NCI-H446 (cell line): ENCODE measurements at regions not wholly inside any gene's neighbourhood (a gene's known extent, or its start where the extent isn't known, plus 50 kb on each side); places are given as distances from the start of the nearest gene placed in this dataset.

Experiments
- DNase-seq, 2 experiments: peaks; one replicate each; lab custom pipeline; 2025; lab: John Stamatoyannopoulos, UW

DNA sequence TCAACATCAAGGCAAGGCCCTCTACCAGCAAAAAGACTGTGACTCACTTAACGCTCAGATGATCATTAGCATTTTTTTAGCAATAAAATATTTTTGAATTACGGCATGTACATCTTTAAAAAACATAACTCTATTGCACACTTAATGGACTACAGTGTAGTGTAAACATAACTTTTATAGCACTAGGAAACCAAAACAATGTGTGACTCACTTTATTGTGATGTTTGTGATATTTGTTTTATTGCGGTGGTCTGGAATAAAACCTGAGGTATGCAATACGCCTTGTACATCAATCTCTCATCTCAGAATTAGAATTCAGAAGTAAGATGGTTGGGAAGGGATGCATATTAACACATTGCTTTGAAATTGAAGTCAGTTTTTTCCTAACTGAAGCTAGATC, 106.9 kb upstream of the PTCH1 start:
- no peak for DNase-seq

DNA sequence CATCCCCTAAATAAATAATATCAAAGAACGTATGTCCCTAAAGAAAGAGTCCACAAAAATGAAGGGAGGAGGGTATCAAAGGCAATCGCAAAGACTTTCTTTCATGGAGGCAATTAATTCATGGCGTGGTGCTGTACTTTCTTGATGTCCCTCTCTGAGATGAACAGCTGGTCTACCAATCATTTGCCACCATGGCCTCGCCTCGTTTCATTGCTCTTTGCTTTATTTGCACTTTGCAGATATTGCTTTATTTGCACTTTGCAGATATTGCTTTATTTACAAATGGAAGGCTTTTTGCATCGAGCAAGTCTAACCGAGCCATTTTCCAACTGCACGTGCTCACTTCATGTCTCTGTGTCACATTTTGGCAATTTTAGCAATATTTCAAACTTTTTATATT, 104.0 kb upstream of the PTCH1 start:
- no peak for DNase-seq

DNA sequence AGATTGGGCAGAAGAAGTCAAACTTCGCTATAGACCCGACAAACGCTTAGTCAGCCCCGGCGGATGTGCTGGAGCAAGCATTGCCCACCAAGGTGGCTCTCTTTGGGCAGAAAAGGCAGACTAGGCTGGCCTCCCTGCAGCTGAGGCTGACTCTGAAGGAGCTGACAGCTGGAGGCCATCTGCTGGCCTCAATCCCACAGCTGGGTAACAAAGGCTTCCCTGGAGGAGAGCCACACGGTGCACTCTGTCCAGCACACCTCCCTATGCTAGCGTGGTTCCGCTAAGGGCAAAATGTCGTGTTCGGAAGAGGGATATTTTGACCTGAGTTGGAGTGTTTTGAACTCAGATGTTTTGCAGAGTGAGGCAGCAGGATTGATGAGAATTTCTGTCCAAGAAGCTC, 103.5 kb upstream of the PTCH1 start:
- DNase-seq: no peak

DNA sequence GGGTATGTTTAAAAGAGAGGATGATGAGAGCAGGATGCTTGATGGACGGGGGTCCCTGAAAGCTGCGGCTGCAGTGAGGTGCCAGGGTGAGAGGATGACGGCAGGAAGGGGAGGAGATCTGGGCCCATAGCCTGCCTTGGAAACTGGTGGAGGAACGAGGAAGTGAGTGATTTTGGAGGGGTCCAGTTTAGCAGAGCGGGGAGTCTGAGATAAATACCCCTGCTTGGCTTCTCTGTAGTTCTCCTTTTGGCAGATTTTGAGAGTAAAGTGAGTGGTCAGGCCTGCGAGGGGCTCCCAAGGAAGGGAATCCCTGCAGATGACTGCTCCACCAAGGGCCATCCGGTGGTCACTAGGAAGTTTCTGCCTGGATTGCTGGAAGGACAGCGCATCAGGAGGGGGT, 98.5 kb upstream of the PTCH1 start:
- no peak for DNase-seq

DNA sequence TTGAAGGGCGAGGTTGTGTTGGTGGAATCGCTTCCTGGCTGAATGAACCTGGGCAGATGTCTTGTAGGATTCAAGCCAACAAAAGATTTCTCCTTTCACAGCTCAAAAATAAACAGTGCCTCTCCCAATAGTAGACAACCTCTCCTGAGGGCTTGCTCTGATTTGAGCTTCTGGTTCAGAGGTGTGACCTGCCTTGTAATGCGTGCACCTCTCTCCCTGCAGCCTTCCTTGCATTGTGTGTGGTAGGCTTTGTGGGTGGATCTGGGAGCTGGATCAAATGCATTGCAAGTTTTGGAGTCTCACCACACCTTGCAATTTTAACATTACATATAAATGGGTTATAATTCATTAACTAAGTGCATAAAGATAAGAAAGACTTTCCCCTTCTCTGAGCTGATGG, 96.9 kb upstream of the PTCH1 start:
- no peak for DNase-seq

DNA sequence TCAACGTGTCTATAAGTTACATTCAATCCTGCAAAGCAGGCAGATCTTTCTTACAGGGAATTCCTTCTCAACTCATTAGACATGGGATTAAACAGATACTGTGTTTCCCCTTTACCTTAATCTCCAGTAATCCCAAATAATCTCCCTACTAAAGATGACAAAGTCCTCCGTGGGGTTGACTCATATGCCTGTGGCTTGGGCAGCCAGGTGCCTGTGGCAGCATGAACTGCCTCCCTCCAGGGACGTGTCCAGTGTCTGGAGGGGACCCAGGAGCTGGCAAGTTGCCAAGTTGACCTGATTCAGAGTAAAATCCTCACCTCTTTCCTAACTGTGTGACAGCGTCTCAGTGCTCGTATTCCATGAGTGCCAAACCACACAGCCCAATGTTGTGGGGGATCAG, 94.6 kb upstream of the PTCH1 start:
- DNase-seq: no peak

DNA sequence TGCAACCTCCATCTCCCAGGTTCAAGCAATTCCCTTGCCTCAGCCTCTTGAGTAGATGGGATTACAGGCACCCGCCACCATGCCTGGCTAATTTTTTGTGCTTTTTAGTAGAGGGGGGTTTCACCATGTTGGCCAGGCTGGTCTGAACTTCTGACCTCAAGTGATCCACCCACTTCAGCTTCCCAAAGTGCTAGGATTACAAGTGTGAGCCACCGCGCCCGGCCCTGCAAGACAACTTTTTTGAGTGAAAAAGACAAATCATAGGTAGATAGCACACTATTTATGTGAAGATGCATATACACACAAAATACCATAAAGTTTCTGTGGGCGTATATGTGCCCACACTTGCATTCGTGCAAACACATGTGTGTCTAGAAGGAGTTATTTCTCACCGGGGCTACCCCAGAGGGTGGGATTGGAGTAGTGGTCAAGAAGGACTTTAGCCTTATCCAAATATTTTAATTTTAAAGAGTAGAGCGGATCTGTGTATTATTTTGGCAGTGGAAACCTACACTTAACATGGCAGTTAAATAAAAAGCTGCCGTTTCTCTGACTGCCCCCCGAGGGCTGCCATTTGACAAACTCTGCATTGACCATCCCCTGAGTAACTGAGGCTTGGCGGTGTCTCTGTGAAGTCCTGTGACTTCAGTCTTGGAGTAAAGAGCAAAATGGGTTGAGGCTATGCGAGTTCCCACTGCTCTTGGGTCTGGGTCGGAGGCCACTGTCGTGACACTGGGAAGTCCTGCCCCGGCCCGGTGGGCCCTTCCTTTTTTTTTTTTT, 93.4 kb upstream of the PTCH1 start:
- no peak for DNase-seq

DNA sequence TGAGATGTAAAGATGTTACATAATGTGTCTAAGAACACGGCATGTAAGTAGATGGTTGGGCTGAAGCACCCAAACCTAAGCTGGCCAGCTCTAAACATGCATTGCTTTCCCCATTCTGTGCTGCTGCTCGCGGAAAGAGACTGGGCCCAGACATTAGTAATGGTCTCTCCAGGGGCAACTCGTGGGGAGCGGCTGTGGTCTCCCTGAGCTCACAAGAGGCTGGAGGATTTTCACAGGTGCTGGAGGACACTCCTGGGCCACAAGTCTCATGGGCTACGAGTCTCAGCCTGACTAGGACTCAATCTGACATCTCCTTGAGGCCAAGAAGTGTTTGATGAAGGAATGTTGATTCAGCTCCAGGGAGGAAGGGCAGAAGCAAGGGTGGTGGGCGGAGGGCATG, 92.7 kb upstream of the PTCH1 start:
- DNase-seq: no peak

DNA sequence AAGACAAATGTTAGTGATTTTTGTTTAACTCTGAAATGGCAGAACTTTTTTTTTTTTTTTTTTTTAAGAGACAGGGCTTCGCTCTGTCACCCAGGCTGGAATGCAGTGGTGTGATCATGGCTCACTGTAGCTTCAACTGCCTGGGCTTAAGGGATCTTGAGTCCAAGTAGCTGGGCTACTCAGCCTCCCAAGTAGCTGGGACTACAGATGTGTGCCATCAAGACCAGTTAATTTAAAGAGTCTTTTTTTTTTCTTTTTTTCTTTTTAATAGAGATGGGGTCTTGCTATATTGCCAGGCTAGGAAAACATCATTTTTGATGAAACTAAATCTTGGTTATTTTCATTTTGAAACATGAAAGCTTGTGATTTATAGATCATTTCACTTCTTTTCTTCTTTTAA, 91.6 kb upstream of the PTCH1 start:
- no peak for DNase-seq

DNA sequence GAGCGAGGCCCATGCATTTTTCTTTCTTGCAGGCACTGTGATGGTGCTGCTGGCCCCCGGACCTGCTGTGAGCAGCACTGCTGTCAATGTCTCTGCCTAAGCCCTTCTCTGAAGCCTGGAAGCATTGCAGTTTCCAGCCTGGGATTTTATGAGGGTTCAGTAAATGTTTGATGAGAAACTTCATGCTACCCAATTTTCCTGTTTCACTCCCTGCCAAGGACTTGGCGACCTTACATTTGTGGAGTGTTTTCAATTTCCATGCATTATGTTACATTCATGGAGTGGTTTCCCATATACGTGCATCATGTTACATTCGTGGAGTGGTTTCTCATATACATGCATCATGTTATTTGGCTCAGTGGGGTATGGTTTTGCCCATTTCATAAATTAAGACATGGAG, 90.7 kb upstream of the PTCH1 start:
- no peak for DNase-seq

DNA sequence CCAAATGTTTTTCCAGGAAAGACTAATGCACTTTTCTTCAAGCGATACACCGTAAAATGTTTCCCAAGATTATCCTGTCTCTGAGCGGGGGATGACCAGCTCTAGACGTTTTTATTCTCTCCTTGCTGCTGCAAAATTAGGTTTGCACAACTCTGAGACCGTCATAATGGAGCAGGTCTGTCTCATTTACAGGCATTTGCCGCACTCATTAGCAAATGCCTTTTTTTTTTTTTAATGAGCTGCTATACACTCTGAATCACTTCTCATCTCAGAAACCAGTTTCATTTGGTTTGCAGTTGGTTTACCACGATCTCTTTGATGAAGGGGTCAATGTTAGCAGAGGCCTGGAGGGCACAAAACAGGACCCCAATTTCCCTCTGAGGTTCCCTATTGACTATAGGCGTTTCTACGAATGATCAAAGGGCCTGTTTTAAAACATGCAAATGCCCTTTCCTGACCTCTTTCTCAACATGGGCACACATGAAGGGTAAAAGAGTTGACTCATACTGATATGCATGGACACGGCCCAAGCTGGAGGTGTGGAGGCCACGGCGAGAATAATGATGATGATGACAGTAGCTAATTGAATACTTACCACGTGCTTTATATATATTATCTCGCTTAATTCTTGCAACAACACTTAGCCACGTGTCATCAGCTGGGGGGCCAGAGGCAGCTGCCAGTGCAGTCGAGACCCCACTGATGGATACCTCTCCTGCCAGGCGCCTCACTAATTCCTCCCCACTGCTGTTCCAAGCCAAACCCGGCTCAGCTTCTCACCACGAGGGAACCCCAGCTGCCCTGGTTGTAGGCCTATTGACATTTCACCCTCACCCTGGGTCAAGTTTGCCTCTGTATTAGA, 89.9 kb upstream of the PTCH1 start:
- DNase-seq: no peak

DNA sequence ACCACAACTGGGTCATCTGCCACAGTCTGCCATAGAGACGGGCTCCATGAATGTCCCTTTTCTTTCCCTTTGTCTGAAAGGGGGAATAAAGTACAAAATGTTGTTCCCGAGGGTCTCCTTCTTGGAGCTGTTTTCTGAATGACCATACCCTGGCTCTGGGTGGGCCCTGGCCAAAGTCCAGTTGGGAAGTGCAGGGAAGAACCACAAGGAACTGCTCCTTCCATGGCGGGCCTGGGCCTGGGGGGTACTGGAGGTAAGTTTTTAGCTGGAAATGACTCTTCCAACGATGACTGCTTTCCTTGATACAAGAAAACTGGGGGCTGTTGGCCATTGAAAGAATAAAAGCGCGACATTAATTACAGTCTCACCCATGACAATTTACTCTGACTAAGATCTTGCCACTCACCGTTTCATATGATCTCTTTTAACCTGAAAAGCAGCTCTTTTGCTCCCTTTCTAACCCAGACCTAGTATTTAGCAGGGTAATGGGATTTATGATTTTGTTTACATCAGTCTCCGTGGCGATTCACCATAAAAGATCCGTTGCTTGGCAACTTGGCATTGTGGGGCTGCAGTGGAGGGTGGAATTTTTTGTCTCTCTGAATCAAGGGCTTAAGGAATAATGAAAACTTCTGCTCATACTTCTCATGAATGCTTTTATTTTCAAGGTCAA, 89.2 kb upstream of the PTCH1 start:
- no peak for DNase-seq

DNA sequence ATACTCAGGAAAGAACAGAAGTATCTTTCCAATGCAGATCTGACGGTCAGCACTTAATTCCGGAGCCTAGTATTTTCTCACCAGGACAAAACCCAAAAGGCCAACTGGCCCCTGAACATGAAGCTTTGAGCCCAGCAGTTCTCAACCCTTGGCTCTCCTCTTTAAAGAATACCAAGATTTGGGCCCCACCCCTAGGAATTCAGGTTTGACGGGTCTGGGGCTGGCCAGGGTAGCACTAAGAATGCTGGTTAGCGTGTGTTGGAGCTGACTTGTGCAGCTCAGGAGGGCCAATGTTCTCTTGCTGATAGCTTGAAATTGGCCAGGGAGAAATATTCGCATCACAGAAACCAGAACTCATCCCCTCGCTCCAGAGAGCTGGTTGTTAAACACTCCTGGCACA, 88.3 kb upstream of the PTCH1 start:
- no peak for DNase-seq

DNA sequence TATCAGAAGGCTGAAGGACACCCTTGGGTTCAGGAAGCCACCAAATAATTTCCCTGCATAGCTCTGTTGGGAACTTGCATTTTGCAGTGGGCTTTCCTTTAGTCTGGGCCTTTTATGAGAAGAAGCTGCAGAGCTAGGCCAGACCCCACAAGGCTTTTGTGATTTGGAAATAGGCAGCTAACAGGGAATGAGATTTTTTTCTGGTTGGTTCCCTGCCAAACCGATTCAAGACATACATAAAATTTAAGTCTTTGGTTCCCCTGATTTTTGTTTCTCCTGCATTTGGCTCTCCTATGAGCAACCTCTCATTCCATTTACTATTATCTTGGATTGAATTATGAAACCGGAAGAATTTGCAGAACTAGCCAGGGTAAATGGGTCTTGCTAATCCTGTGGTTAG, 81.5 kb upstream of the PTCH1 start:
- no peak for DNase-seq

DNA sequence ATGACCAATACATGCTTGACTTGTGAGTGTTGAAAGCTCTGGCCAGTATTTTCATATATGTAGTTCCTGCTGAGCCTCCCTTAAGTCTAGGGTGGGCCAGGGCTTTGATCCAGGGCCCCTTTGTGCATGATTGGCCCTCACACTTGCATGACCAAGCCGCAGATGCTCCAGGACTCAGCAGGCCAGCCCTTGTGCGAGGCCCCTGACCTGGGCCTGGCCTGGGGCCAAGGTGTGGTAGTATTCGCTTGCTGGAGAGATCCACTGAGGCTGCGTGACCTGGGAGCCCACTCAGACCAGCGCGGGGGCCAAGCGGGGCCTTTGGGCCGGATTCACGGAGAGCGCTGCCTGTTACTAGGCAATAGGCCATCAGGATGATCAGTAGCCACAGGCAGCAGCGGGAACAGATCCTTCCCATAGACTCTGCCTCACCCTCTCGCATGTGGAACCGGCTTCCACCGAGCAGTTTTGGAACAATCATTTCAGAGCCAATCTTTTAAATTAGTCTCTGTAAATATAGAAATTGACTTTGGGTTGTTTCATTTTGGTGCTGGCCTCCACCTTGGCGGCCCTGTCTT, 79.0 kb upstream of the PTCH1 start:
- DNase-seq: no peak

DNA sequence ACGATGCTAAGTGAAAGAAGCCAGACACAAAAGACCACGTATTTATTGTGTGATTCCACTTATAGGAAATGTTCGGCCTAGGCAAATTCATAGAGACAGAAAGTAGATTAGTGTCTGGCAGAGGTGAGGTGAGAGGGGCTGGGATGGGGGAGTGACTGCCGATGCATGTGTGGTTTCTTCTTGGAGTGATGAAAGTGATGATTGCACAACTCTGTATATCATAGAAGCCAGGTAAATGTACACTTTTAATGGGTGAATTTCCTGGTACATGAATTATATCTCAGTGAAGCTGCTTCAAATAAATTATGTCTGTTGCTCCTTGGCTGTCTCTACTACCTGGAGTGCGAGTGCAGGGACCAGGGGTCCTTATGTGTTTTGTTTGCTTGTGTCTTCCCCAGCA, 76.2 kb upstream of the PTCH1 start:
- no peak for DNase-seq

DNA sequence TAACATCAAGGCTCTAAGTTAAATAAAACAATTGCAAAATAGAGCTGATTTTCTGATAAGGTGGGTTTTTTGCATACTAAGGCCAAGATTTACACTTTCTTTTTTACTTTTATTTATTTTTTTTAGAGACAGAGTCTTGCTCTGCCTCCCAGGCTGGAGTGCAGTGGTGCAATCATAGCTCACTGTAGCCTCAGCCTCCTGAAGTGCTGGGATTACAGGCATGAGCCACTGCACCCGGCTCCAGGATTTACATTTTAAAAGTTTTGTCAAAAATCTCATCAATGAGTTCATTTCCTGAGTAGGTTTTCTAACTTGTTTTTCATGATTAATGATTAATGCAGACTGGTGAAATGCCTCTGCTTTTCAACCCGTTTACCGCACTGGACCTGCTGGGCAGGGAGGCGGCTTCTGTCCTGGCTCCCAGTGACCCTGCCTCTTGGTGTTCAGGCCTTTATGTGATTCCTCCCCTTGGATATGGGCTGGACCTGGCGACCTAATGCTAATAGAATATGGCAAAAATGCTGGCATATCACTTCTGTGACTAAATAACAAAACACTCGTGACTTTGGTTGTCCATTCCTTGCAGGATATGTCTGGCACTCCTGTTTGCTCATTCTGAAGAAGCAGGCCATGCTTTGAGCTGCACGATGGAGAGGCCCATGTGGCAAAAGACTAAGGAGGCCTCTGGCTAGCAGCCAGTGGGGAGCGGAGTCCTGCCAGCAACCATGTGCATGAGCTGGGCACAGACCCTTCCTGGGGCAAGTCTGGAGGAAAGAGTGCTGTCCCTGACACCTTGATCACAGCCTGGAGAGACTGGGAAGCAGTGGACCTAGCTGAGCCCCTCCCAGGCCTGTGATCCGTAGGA, 72.2 kb upstream of the PTCH1 start:
- DNase-seq: no peak

DNA sequence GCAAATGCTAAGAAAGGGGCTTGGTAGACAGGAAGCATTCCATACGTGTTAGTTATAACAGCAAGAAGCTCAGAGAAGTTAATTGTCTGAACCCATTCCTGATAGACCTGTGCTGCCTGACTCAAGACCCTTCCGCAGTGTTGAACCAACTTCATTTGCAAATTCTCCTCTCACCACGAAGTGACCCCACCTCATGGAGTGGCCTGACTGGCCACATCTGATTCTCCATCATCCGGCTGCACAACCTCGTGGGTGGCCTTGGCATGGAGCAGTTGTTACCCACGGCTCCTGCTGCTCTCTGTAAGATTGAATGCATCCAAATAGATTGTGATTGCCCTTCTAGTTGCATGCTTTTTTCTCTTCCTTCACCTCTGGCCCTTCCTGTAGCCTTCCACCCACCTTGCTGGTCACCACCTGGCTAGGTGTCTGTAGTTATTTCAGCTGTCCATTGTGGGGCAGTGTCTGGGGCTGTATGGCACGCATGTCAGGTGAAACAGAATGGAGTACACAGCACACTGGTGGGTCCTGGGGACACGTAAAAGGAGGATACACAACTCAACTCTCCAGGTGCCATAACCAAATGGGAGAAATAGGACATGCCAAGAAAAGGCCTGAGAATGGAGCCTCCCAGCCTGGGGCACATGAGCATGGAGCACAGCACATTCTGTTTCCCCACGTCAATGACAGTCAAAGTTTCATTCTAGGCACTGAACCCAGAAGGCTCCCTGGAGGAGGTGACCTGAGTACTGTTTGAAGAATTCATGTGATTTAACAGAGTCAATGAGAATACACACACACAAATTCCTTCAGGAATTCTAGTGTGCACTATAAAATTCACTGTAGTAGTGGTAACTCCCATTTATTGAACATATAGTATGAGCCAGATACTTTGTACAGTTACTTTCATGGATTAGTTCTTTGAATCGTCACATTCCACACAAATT, 70.5 kb upstream of the PTCH1 start:
- DNase-seq: no peak

DNA sequence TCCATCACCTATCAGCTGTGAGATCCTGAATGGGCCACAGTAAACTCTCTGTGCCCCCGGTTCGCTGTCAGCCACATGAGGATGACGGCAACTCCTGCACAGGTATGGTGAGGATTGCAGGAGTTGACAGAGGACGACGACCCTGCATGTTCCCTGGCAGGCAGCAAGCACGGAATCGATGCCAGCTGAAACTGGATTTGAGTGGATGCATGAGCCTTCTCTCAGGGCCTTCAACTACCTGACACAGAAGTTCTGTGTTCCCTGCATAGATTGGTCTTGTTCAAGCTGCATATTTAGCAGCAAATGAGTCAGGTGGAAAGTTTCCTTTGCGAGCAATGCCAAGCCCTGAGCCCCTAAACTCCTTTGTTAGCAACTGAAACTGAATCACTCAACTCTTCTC, 69.6 kb upstream of the PTCH1 start:
- no peak for DNase-seq

DNA sequence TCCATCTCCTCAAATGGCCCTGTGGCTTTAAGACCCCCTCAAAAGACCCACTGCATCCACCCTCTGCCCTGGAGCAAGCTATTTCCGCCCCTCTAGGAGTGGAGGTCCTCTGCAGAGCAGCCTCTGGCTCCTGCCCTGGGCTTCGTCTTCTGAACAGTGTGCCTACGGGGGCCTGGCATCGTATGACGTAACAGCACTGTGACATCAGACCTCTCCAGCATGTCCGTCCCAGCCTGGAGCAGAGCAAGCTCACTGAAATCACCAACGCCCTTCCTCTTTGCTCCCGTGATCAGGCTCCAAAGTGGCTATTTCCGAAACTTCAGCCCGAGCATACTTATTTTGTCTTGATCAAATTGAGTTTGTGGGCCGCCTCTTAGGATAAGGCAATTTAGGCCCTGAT, 69.1 kb upstream of the PTCH1 start:
- DNase-seq: no peak

DNA sequence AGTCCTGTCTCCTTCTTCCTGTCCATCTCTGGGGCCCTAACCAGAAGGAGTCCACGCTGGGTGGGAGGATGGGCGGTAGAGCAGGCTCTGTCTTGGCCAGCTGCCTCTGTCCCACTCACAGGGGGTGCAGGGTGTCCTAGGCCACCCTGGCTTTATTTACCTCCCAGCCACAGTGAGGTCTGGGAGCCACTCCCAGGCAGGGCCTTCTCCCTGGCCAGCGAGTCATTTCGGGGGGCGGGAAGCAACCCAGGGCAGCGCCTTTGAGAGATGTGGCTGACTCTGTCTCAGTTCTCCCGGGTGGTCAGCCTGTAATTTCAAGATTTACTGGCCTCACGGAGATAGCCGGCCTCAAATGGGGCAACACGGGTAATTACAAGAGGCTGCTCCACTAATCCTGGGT, 67.4 kb upstream of the PTCH1 start:
- DNase-seq: no peak
